Vagina (tissue), 2 donors: ENCODE measurements at regions not wholly inside any gene's neighbourhood (a gene's known extent, or its start where the extent isn't known, plus 50 kb on each side); places are given as distances from the start of the nearest gene placed in this dataset.

ENCODE experiments used
- DNase-seq, 2 donors: peaks; one replicate each; pipeline ENCODE4 v3.0.0-alpha.2; 2017; ENCODE audit errors: extremely low spot score in 2 of 2
- H3K27ac ChIP-seq: fragments of 200-600 bp; sonication (generic); one replicate; pipeline ENCODE4 v1.5.1; 2019
- H3K27me3 ChIP-seq: fragments of 200-600 bp; sonication (generic); one replicate; pipeline ENCODE4 v1.5.1; 2019
- H3K36me3 ChIP-seq, 2 donors: fragments of 200-600 bp; sonication (generic); one replicate each; pipeline ENCODE4 v1.5.1; 2017 to 2019
- H3K4me1 ChIP-seq: fragments of 200-600 bp; sonication (generic); one replicate; pipeline ENCODE4 v1.5.1; 2019
- H3K4me3 ChIP-seq, 2 donors: fragments of 200-600 bp; sonication (generic); 1 replicate in 1 of 2; 2 replicates in 1 of 2; pipeline ENCODE4 v1.5.1; 2016 to 2019
- H3K9me3 ChIP-seq: fragments of 200-600 bp; sonication (generic); one replicate; pipeline ENCODE4 v1.5.1; 2019
- CTCF ChIP-seq, 3 experiments: fragments of 450-650 bp in 2 of 3; fragments of 200-600 bp in 1 of 3; sonication (generic) in 1 of 3; IDR thresholded peaks; one replicate each; pipeline ENCODE4 v1.5.1; 2017 to 2019; ENCODE audit warnings: antibody characterized with exemption in 3 of 3, mild to moderate bottlenecking in 2 of 3, moderate library complexity in 2 of 3
- POLR2A ChIP-seq, 2 donors: fragments of 450-650 bp; IDR thresholded peaks; one replicate each; pipeline ENCODE4 v1.6.1; 2017; ENCODE audit warnings: antibody characterized with exemption in 2 of 2, mild to moderate bottlenecking in 2 of 2, moderate library complexity in 2 of 2
- POLR2AphosphoS5 ChIP-seq, 2 donors: sonication (generic); formaldehyde crosslinking; IDR thresholded peaks; one replicate each; pipeline ENCODE4 v1.9.0; 2017; ENCODE audit warnings: antibody characterized with exemption in 2 of 2, mild to moderate bottlenecking in 2 of 2, low read depth in 1 of 2; ENCODE audit not compliant: insufficient read depth in 1 of 2
- intact Hi-C: fragments of 100-400 bp; cut with DNase I; formaldehyde crosslinking; loops from one replicate; pipeline ENCODE4 v1.15.1; 2023

- H3K36me3 ChIP-seq, result no peaks in the 10 kb centered on the region
- intact Hi-C loops, result no loop called here
- H3K4me3 ChIP-seq, result no peak overlapping the region
- no peaks in the 10 kb centered on the region for H3K9me3 ChIP-seq
- TF ChIP-seq CTCF (IDR thresholded peaks at IDR 0.05) (no peak), POLR2AphosphoS5 (IDR thresholded peaks at IDR 0.05; ENCODE audit: insufficient read depth in 1 of 2, low read depth in 1 of 2) (no peak), POLR2A (IDR thresholded peaks at IDR 0.05) (no peak)
- no peaks in the 10 kb centered on the region for H3K4me1 ChIP-seq
- no peak for DNase-seq
- no peaks in the 10 kb centered on the region for H3K27me3 ChIP-seq
- H3K27ac ChIP-seq, result no peak overlapping the region
Measured at GRCh38 chr6:126174697-126175096, 165.2 kb upstream of the CENPW start.

- Histone ChIP-seq H3K27me3 (no peaks in the 10 kb centered on the region), H3K36me3 (no peaks in the 10 kb centered on the region), H3K4me1 (no peaks in the 10 kb centered on the region), H3K9me3 (no peaks in the 10 kb centered on the region), H3K27ac (no peak overlapping the region), H3K4me3 (no peak overlapping the region)
- no peak for DNase-seq
- TF ChIP-seq CTCF (IDR thresholded peaks at IDR 0.05), result no peak
- TF ChIP-seq POLR2A (IDR thresholded peaks at IDR 0.05), result no peak
- TF ChIP-seq POLR2AphosphoS5 (IDR thresholded peaks at IDR 0.05; ENCODE audit: insufficient read depth in 1 of 2, low read depth in 1 of 2), result no peak
- intact Hi-C loops, result no loop called here
Measured at GRCh38 chr6:126175251-126175650, 164.7 kb upstream of the CENPW start.

GRCh38 chr6:126176282-126176681 is 163.6 kb upstream of the CENPW start:
- Histone ChIP-seq H3K27ac (no peak overlapping the region), H3K9me3 (no peaks in the 10 kb centered on the region), H3K4me3 (no peak overlapping the region), H3K4me1 (no peaks in the 10 kb centered on the region), H3K36me3 (no peaks in the 10 kb centered on the region), H3K27me3 (no peaks in the 10 kb centered on the region)
- intact Hi-C loops, result no loop called here
- DNase-seq, result no peak
- peak in 1 of 3 experiments; percentile 6 for TF ChIP-seq CTCF (IDR thresholded peaks at IDR 0.05)
- TF ChIP-seq POLR2AphosphoS5 (IDR thresholded peaks at IDR 0.05; ENCODE audit: insufficient read depth in 1 of 2, low read depth in 1 of 2), result no peak

GRCh38 chr6:126180585-126180984 is 159.3 kb upstream of the CENPW start:
- Histone ChIP-seq H3K36me3 (no peaks in the 10 kb centered on the region), H3K9me3 (no peaks in the 10 kb centered on the region), H3K4me1 (peaks cover 17% of the 10 kb centered on the region), H3K27ac (no peak overlapping the region), H3K4me3 (no peak overlapping the region), H3K27me3 (no peaks in the 10 kb centered on the region)
- TF ChIP-seq POLR2AphosphoS5 (IDR thresholded peaks at IDR 0.05; ENCODE audit: insufficient read depth in 1 of 2, low read depth in 1 of 2), result peak in 1 of 2 donors; percentile 87
- TF ChIP-seq POLR2A (IDR thresholded peaks at IDR 0.05), result no peak
- intact Hi-C loops, result no loop called here
- DNase-seq, result no peak

GRCh38 chr6:126181173-126181741 is 158.7 kb upstream of the CENPW start:
- no peaks in the 10 kb centered on the region for H3K36me3 ChIP-seq
- no peak overlapping the region for H3K27ac ChIP-seq
- no peaks in the 10 kb centered on the region for H3K27me3 ChIP-seq
- H3K4me3 ChIP-seq, result no peak overlapping the region
- no peak for TF ChIP-seq POLR2A (IDR thresholded peaks at IDR 0.05)
- TF ChIP-seq POLR2AphosphoS5 (IDR thresholded peaks at IDR 0.05; ENCODE audit: insufficient read depth in 1 of 2, low read depth in 1 of 2), result no peak
- no peak for TF ChIP-seq CTCF (IDR thresholded peaks at IDR 0.05)
- no peak for DNase-seq
- H3K9me3 ChIP-seq, result no peaks in the 10 kb centered on the region
- H3K4me1 ChIP-seq, result peaks cover 17% of the 10 kb centered on the region
- intact Hi-C loops, result no loop called here
